SK-N-SH (cell line): ENCODE measurements at regions not wholly inside any gene's neighbourhood (a gene's known extent, or its start where the extent isn't known, plus 50 kb on each side); places are given as distances from the start of the nearest gene placed in this dataset.

ENCODE experiments used
- CTCF ChIA-PET: fragments of 300-600, 350-600 bp; formaldehyde crosslinking; extraction: SDS; loops from one replicate; lab custom pipeline; 2021; lab: Yijun Ruan, JAX
- POLR2A ChIA-PET: fragments of 350-600 bp; sonication (Branson Sonifier 250); formaldehyde crosslinking; extraction: SDS; loops from one replicate; lab custom pipeline; 2020; ENCODE audit warnings: antibody characterized with exemption, inconsistent platforms; lab: Yijun Ruan, JAX
- DNase-seq: peaks from one replicate; pipeline ENCODE4 v3.0.0; 2012
- H2AFZ ChIP-seq: fragments of 200-600 bp; sonication (generic); 2 replicates; pipeline ENCODE4 v1.8.1; 2016; ENCODE audit warnings: antibody characterized with exemption, mild to moderate bottlenecking, low read depth
- H3F3A ChIP-seq: fragments of 200-600 bp; sonication (generic); replicated peaks from 2 replicates; pipeline ENCODE3; 2016; ENCODE audit warnings: antibody characterized with exemption, mild to moderate bottlenecking; ENCODE audit not compliant: insufficient read depth
- H3K27ac ChIP-seq, 2 experiments: fragments of 200-500 bp in 1 of 2; fragments of 200-600 bp in 1 of 2; sonication (Bioruptor generic) in 1 of 2; sonication (generic), shearing (Covaris generic) in 1 of 2; 2 replicates each; pipeline versions ENCODE4 v1.5.1 to v1.6.1; 2014 to 2016; ENCODE audit warnings: low read depth in 2 of 2, inconsistent platforms in 1 of 2, low read length in 1 of 2, mild to moderate bottlenecking in 1 of 2, mixed read lengths in 1 of 2
- H3K27me3 ChIP-seq: fragments of 200-600 bp; sonication (generic), shearing (Covaris generic); 2 replicates; pipeline ENCODE4 v1.6.1; 2016; ENCODE audit warnings: mixed run types; ENCODE audit not compliant: insufficient read depth
- H3K36me3 ChIP-seq, 2 experiments: fragments of 200-500 bp in 1 of 2; fragments of 200-600 bp in 1 of 2; sonication (Bioruptor generic) in 1 of 2; sonication (generic) in 1 of 2; replicated peaks in 1 of 2; 2 replicates each; pipeline versions ENCODE3 to v1.5.1; 2014 to 2016; ENCODE audit warnings: low read length in 1 of 2, mild to moderate bottlenecking in 1 of 2; ENCODE audit not compliant: insufficient read depth in 2 of 2, control insufficient read depth in 1 of 2
- H3K4me1 ChIP-seq, 2 experiments: fragments of 200-500 bp in 1 of 2; fragments of 200-600 bp in 1 of 2; sonication (Bioruptor generic) in 1 of 2; sonication (generic), shearing (Covaris generic) in 1 of 2; 2 replicates each; pipeline versions ENCODE4 v1.5.1 to v1.6.1; 2014 to 2016; ENCODE audit warnings: low read depth in 1 of 2, low read length in 1 of 2, mixed run types in 1 of 2; ENCODE audit not compliant: insufficient read depth in 2 of 2, control insufficient read depth in 1 of 2
- H3K4me2 ChIP-seq: fragments of 200-600 bp; sonication (generic), shearing (Covaris generic); 2 replicates; pipeline ENCODE4 v1.6.1; 2017; ENCODE audit warnings: mixed run types
- H3K4me3 ChIP-seq, 2 experiments: fragments of 200-500 bp in 1 of 2; fragments of 200-600 bp in 1 of 2; sonication (Bioruptor generic) in 1 of 2; sonication (generic), shearing (Covaris generic) in 1 of 2; 2 replicates each; pipeline versions ENCODE4 v1.5.1 to v1.8.1; 2014 to 2016; ENCODE audit warnings: low read depth in 2 of 2, inconsistent platforms in 1 of 2, low read length in 1 of 2, mild to moderate bottlenecking in 1 of 2, mixed read lengths in 1 of 2, moderate library complexity in 1 of 2
- H3K79me2 ChIP-seq: fragments of 200-600 bp; sonication (generic); 2 replicates; pipeline ENCODE4 v1.8.1; 2017; ENCODE audit warnings: mild to moderate bottlenecking; ENCODE audit not compliant: insufficient read depth
- H3K9ac ChIP-seq: fragments of 200-600 bp; sonication (generic); 2 replicates; pipeline ENCODE4 v1.6.1; 2017; ENCODE audit warnings: mixed run types
- H3K9me2 ChIP-seq: fragments of 200-600 bp; sonication (generic); 2 replicates; pipeline ENCODE4 v1.6.1; 2017; ENCODE audit warnings: mixed run types
- H3K9me3 ChIP-seq: fragments of 200-600 bp; sonication (generic); 2 replicates; pipeline ENCODE4 v1.6.1; 2017; ENCODE audit warnings: mixed run types, mild to moderate bottlenecking, moderate library complexity
- H4K20me1 ChIP-seq: fragments of 200-600 bp; sonication (generic); 2 replicates; pipeline ENCODE4 v1.6.1; 2017; ENCODE audit warnings: mild to moderate bottlenecking, mixed run types; ENCODE audit not compliant: insufficient read depth
- CHD2 ChIP-seq: fragments of 150-350 bp; IDR thresholded peaks from 2 replicates; pipeline ENCODE4 v1.6.1; 2018; ENCODE audit warnings: low read length; ENCODE audit not compliant: partially characterized antibody
- CTCF ChIP-seq: fragments of 200-600 bp; sonication (generic); IDR thresholded peaks from 2 replicates; pipeline ENCODE4 v1.6.1; 2017; ENCODE audit warnings: antibody characterized with exemption, mild to moderate bottlenecking, moderate library complexity
- ELF1 ChIP-seq: IDR thresholded peaks from 2 replicates; pipeline ENCODE4 v1.4.0; 2012
- FOSL2 ChIP-seq: IDR thresholded peaks from 2 replicates; pipeline ENCODE4 v1.4.0; 2012; ENCODE audit warnings: low read depth, mild to moderate bottlenecking, moderate library complexity, borderline replicate concordance
- FOXJ3 ChIP-seq: sonication (generic); formaldehyde crosslinking; IDR thresholded peaks from 2 replicates; pipeline ENCODE4 v1.5.1; 2020; ENCODE audit warnings: mild to moderate bottlenecking, missing genetic modification reagents
- GABPA ChIP-seq: IDR thresholded peaks from 2 replicates; pipeline ENCODE4 v1.4.0; 2012; ENCODE audit warnings: low read depth, mild to moderate bottlenecking
- MEF2A ChIP-seq: IDR thresholded peaks from 2 replicates; pipeline ENCODE4 v1.4.0; 2012; ENCODE audit warnings: low read depth, borderline replicate concordance
- RAD21 ChIP-seq: IDR thresholded peaks from 2 replicates; pipeline ENCODE4 v1.6.1; 2012; ENCODE audit warnings: mild to moderate bottlenecking, low read length
- REST ChIP-seq: IDR thresholded peaks from 2 replicates; pipeline ENCODE4 v1.6.1; 2012; ENCODE audit warnings: mild to moderate bottlenecking, low read depth, low read length, moderate library complexity
- SMC3 ChIP-seq: IDR thresholded peaks from 2 replicates; pipeline ENCODE4 v1.6.1; 2012; ENCODE audit warnings: low read depth, low read length, improper control_type of control experiment
- TCF12 ChIP-seq: IDR thresholded peaks from 2 replicates; pipeline ENCODE4 v1.4.0; 2012
- USF1 ChIP-seq: IDR thresholded peaks from 2 replicates; pipeline ENCODE4 v1.4.0; 2012; ENCODE audit warnings: low read depth, borderline replicate concordance
- YY1 ChIP-seq: IDR thresholded peaks from 2 replicates; pipeline ENCODE4 v1.4.0; 2012; ENCODE audit warnings: low read depth, mild to moderate bottlenecking
- WGBS: methylation state at CpG from one replicate; pipeline ENCODE4 v1.1.6; 2017; ENCODE audit warnings: low lambda C conversion rate; 5-methylcytosine and 5-hydroxymethylcytosine counted together
- TF ChIP-seq, protein P1 (sequence below): fragments of 150-350 bp; IDR thresholded peaks from 2 replicates; pipeline ENCODE4 v1.6.1; 2016; ENCODE audit warnings: mild to moderate bottlenecking, low read depth, low read length

- no peak overlapping the region for H3K27ac ChIP-seq
- 45% methylated on average over 6 of the region's 6 CpGs for WGBS
- no peaks in the 10 kb centered on the region for H3F3A ChIP-seq
- POLR2A ChIA-PET, result no interaction called here
- H3K4me3 ChIP-seq, result no peak overlapping the region
- no peaks in the 10 kb centered on the region for H3K4me1 ChIP-seq
- no peak overlapping the region for H3K9ac ChIP-seq
- H3K79me2 ChIP-seq, result no peaks in the 10 kb centered on the region
- TF ChIP-seq FOSL2 (no peak), CTCF (no peak), ELF1 (no peak), RAD21 (no peak), TCF12 (no peak), CHD2 (no peak), SMC3 (no peak), MEF2A (no peak), YY1 (no peak), USF1 (no peak), REST (no peak), GABPA (no peak), FOXJ3 (CRISPR knock-in tag) (no peak)
- TF ChIP-seq, protein P1, sequence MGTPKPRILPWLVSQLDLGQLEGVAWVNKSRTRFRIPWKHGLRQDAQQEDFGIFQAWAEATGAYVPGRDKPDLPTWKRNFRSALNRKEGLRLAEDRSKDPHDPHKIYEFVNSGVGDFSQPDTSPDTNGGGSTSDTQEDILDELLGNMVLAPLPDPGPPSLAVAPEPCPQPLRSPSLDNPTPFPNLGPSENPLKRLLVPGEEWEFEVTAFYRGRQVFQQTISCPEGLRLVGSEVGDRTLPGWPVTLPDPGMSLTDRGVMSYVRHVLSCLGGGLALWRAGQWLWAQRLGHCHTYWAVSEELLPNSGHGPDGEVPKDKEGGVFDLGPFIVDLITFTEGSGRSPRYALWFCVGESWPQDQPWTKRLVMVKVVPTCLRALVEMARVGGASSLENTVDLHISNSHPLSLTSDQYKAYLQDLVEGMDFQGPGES, result no peak
- CTCF ChIA-PET, result interaction anchor here (0.6 kb wide), 1 partner anchor 1588 kb away, joined by 3 read pairs; no protein-coding TSS in a partner anchor
- H2AFZ ChIP-seq, result no peak overlapping the region
- no peaks in the 10 kb centered on the region for H3K27me3 ChIP-seq
- no peaks in the 10 kb centered on the region for H3K36me3 ChIP-seq
- H3K4me2 ChIP-seq, result no peak overlapping the region
- no peaks in the 10 kb centered on the region for H4K20me1 ChIP-seq
- H3K9me3 ChIP-seq, result no peaks in the 10 kb centered on the region; the same call in 1 of the 2 replicates
- no peak for DNase-seq
- H3K9me2 ChIP-seq, result no peaks in the 10 kb centered on the region
Observed at GRCh38 chr5:165829504-165829903, 2324.1 kb downstream of the MAT2B start.
